NCI-H1105 (cell line): ENCODE measurements at regions not wholly inside any gene's neighbourhood (a gene's known extent, or its start where the extent isn't known, plus 50 kb on each side); places are given as distances from the start of the nearest gene placed in this dataset.

Experiments used
- DNase-seq: peaks from one replicate; lab custom pipeline; 2025; lab: John Stamatoyannopoulos, UW

DNA sequence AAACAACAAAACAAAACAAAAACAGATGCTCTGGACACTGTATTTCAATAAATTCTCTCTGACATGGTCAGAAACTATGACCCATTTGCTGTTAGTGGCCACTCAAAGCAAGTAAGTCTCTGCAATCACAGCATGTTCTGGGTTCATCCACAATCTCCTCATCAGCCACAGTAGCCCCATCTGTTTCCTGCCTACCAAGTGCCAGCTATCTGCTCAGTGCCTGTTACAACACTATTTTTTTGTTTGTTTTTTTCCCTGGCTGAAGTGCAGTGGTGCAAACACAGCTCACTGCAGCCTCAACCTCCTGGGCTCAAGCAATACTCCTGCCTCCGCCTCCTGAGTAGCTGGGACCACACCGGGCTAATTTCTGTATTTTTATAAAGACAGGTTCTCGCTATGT is 137.9 kb downstream of the SOX9 start:
- no peak for DNase-seq

GRCh38 chr17:72259922-72260321 is 139.1 kb downstream of the SOX9 start:
- no peak for DNase-seq

GRCh38 chr17:72262766-72263165 is 141.9 kb downstream of the SOX9 start:
- DNase-seq: no peak

- no peak for DNase-seq
Measured at GRCh38 chr17:72264682-72265405, 144.0 kb downstream of the SOX9 start.

GRCh38 chr17:72266112-72266775 is 145.4 kb downstream of the SOX9 start:
- DNase-seq: peak; percentile 76

DNA sequence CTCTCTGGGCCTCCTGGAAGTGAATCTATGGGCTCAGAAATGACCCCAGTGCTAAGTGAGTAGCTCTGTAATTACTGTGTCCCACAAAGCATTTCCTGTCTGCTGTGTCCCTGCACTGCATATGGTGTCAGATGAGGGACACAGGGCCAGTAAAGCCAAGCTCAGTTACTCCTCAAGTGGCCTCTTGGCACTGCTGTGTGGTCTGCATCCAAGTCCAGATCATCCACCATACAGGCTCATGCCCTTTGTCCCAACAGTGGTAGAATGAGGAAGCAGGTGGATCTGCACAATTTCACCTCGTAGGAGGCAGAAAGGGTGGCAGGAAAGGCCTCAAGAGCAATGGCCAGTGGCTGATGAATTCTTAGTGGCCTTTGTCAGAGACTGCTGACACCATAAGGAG is 146.8 kb downstream of the SOX9 start:
- DNase-seq: no peak

- no peak for DNase-seq
Measured at GRCh38 chr17:72268431-72268830, 147.6 kb downstream of the SOX9 start.

DNA sequence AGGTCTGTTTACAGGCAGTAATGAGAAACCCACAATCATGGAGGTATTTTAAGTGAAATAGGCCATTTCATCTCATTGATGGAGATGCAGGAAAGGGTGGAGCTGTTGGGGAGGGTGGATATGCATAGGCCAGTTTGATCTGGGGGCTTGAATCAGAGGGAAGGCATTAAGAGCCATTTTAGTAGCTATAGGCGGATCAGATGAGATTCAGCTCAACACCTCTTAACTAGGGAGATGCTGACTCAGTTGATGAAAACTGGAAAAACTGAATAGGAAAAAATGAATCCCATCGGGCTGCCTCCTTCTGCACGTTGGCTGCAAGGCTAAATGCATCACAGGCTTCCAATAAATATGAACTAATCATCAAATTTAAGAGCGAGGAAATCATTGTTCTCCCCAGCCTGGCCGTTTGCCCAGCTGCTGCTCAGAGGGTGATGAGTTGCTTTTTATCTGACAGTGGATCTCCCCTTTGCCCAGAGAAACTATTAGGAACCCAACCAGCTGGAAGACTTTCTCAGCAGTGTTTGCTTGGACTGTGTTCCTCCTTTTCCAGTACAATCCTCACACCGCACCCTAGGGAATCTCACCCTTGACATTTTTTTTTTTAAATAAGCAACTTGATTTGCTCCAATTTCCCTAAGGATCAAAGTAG is 149.6 kb downstream of the SOX9 start:
- peak; percentile 70 for DNase-seq

GRCh38 chr17:72271603-72272002 is 150.8 kb downstream of the SOX9 start:
- DNase-seq: no peak

DNA sequence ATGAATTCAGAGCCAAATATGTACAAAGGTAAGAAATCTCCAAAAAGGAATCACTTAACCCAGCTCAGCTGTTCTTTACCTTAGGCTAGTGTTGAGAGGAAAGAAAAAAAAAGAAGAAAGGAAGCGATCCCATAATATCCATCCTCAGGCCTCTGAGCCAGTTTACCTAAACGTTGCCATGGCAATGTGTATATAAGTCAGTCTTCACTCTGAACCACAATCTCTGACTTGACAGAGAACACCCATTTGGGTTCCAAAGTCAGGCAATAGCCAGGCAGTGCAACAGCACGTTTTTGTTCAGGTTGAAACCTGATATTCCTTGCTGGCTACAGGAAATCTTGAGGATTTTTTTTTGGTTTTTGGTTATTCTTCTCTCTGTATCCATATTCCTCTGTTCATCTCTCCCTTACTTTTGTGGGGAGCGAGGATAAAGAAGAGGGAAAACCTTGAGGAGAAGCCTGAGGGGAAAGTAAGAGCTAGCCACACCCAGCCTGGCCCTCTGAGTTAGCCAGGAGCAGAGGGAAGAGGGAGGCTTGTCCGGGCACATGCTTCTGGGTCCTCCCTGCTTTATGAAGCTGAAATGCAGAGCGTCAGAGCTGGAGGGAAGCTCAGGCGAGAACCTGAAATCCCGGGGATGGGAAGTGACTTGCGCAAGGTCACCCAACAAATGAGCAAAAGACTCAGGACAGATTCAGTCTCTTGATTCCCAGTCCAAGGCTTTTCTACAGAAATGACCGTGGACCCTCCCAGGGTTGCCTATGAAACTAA is 152.7 kb downstream of the SOX9 start:
- DNase-seq: no peak

GRCh38 chr17:72274614-72275013 is 153.8 kb downstream of the SOX9 start:
- no peak for DNase-seq

- no peak for DNase-seq
Measured at GRCh38 chr17:72280881-72281280, 160.1 kb downstream of the SOX9 start.

DNA sequence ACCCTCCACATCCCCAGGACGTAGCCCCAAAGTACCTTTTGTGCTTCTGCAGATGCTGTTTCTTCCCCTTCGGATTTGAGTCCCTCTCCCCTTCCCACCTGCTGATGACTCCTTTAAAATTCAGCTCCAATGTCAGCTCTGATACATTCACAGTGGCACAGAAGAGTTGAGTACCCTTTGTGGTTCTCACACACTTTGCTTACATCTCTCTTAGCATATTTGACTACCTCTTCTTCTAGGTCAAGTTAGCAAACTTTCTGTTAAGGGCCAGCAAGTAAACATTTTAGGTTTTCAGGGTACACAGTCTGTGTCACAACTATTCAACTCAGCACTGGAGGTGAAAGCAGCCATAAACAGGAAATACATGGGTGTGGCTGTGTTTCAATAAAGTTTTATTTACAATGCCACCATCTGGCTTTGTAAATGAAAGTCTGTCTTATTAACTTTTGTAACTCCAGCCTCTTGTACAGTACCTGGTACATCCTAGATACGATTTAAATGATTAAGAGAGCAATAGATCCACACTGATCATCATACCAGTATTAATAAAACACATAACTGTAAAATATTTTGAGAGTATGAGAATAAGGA is 161.7 kb downstream of the SOX9 start:
- no peak for DNase-seq

- DNase-seq: no peak
Measured at GRCh38 chr17:72284806-72285205, 164.0 kb downstream of the SOX9 start.

- peak; percentile 14 for DNase-seq
Measured at GRCh38 chr17:72287586-72287985, 166.8 kb downstream of the SOX9 start.

DNA sequence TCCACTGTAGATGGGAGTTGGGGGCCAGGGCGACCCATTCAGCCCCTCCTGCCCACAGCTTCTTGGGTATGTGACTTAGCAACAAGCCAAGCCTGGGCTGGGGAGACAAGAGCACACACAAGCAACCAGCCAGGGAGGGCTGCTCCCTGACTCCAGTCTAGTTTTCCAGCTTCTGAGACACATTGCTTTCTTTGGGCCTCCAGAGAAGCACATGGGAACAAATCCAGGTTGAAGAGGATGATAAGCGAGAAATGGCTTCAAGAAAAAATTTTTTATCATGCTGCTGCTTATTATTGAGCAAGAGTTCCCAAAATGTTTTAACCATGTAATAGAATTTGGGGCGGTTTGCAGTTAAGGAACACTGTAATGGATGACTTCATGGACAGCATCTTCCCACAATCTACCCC is 173.7 kb downstream of the SOX9 start:
- no peak for DNase-seq

DNA sequence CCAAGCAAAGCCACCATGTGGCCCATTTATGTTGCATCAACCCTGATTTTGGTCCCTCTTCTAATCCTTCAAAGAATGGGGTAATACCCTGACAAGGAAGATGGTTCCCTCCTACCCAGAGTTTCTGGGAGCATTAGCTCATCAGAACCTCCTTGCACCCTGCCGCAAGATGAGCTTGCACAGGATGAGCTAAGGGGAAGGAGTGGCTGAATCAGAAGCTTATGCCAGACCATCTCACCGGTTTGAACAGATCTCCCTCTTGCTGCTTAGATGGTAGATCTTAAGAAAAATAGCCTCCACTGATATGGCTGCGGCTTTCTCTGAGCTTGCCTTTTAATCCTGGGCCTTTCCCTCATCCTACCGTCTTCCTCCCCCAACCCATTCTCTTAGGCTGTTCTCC is 175.1 kb downstream of the SOX9 start:
- DNase-seq: no peak

DNA sequence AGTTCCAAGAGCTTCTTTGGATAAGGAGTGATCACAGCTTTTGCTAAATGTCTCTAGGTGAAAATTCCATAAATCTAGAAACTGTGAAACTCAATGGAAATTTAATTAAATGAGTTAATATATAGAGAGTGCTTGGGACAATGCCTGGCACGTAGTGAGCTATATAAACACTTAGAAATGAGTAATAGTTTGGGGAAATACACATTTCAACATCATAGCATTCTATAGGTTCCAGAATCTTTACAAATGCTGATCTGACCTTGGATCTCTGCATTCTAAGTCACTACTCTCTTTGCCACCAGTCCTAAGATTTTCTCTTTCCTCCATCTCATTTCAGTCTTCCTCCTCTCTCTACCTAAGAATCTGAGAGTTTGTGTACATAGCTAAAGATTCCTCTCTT is 175.6 kb downstream of the SOX9 start:
- DNase-seq: no peak

GRCh38 chr17:72297326-72298115 is 176.7 kb downstream of the SOX9 start:
- no peak for DNase-seq

- no peak for DNase-seq
Measured at GRCh38 chr17:72299100-72299499, 178.3 kb downstream of the SOX9 start.

GRCh38 chr17:72299592-72299991 is 178.8 kb downstream of the SOX9 start:
- no peak for DNase-seq
